ENCODE measurements at regions not wholly inside any gene's neighbourhood (a gene's known extent, or its start where the extent isn't known, plus 50 kb on each side); places are given as distances from the start of the nearest gene placed in this dataset.

DNA sequence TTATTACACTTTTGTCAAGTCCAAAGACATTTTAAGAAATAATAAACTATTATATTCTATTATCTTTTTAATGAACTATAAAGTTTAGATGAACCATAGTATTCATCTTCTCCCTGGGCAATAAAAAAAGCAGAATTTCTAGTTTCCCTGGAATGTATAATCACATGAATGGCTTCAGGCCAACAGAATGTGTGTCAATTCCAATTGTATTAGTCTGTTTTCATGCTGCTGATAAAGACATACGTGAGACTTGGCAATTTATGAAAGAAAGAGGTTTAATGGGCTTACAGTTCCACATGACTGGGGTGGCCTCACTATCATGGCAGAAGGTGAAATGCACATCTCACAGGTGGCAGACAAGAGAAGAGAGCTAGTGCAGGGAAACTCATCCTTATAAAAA is 70.7 kb upstream of the ANXA10 start:
- TF ChIP-seq ZNF776 (tag by site-specific recombination; IDR thresholded peaks at IDR 0.05; ENCODE audit: borderline replicate concordance) (no peak), ZNF549 (tag by site-specific recombination; IDR thresholded peaks at IDR 0.05) (no peak)
